Hepatocyte (in vitro differentiated cells): ENCODE measurements at regions not wholly inside any gene's neighbourhood (a gene's known extent, or its start where the extent isn't known, plus 50 kb on each side); places are given as distances from the start of the nearest gene placed in this dataset.

ENCODE experiments used
- CTCF ChIP-seq: fragments of 200-600 bp; sonication (generic); IDR thresholded peaks from 2 replicates; pipeline ENCODE4 v1.5.1; 2016; ENCODE audit warnings: antibody characterized with exemption, mild to moderate bottlenecking; ENCODE audit not compliant: poor library complexity
- EZH2 ChIP-seq: fragments of 200-600 bp; sonication (generic); IDR thresholded peaks from 2 replicates; pipeline ENCODE4 v1.6.1; 2016; ENCODE audit warnings: antibody characterized with exemption, mild to moderate bottlenecking, borderline replicate concordance

- TF ChIP-seq CTCF, result no peak
- TF ChIP-seq EZH2, result no peak
Measured at GRCh38 chr9:21677387-21677786, 125.0 kb upstream of the MTAP start.
